HepG2 (cell line): ENCODE measurements at regions not wholly inside any gene's neighbourhood (a gene's known extent, or its start where the extent isn't known, plus 50 kb on each side); places are given as distances from the start of the nearest gene placed in this dataset.

Experiments
- ATAC-seq: fragments of 200-7000 bp; cut with Tn5 transposase; 3 replicates; pipeline ENCODE4 v1.9.1; 2020; ENCODE audit warnings: mild to moderate bottlenecking, moderate library complexity
- BruUV-seq: library from RNA; stranded (reverse); fragments of 400-500 nt; replicated peaks from 2 replicates; lab custom pipeline; 2021; lab: Mats Ljungman, UMichigan
- CTCF ChIA-PET: fragments of 300-600 bp; formaldehyde crosslinking; extraction: SDS; loops from one replicate; lab custom pipeline; 2021; ENCODE audit warnings: low total read pairs, inconsistent platforms, low intra/inter-chr PET ratio; lab: Yijun Ruan, JAX
- POLR2A ChIA-PET: fragments of 350-600 bp; sonication (Branson Sonifier 250); formaldehyde crosslinking; loops from one replicate; lab custom pipeline; 2020; ENCODE audit warnings: antibody characterized with exemption, inconsistent platforms; lab: Yijun Ruan, JAX
- DNase-seq: peaks from one replicate; pipeline ENCODE4 v3.0.0-alpha.2; 2015; ENCODE audit warnings: low spot score
- FAIRE-seq: peaks from 3 replicates; lab custom pipeline; 2011; peaks lifted over from hg19 to GRCh38; lab: Jason Lieb, UNC
- H2AFZ ChIP-seq: one replicate; pipeline ENCODE4 v1.6.1; 2011; ENCODE audit warnings: low read length, inconsistent platforms
- H3K27ac ChIP-seq: fragments of 300-600 bp; 3 replicates; pipeline ENCODE4 v1.8.0; 2011; ENCODE audit warnings: mixed run types, mild to moderate bottlenecking, mixed read lengths, low read length, inconsistent platforms; ENCODE audit not compliant: insufficient read depth; ENCODE audit errors: extremely low read length
- H3K27me3 ChIP-seq, 2 experiments: fragments of 200-600 bp in 1 of 2; 2 replicates in 1 of 2; 3 replicates in 1 of 2; pipeline versions ENCODE4 v1.6.0 to v1.8.0; 2011; ENCODE audit warnings: low read length in 2 of 2, mild to moderate bottlenecking in 2 of 2, moderate library complexity in 2 of 2, inconsistent platforms in 1 of 2; ENCODE audit not compliant: insufficient read depth in 2 of 2, control insufficient read depth in 1 of 2
- H3K36me3 ChIP-seq, 2 experiments: fragments of 200-600 bp in 1 of 2; replicated peaks in 1 of 2; 2 replicates in 1 of 2; 3 replicates in 1 of 2; pipeline versions ENCODE4 v1.5.1 to v1.8.0; 2011; ENCODE audit warnings: low read length in 2 of 2, inconsistent platforms in 1 of 2; ENCODE audit not compliant: insufficient read depth in 2 of 2, control insufficient read depth in 1 of 2
- H3K4me1 ChIP-seq: 2 replicates; pipeline ENCODE4 v1.5.1; 2012; ENCODE audit warnings: low read length, inconsistent platforms; ENCODE audit not compliant: insufficient read depth
- H3K4me2 ChIP-seq: 2 replicates; pipeline ENCODE4 v1.6.0; 2011; ENCODE audit warnings: low read depth, low read length, inconsistent platforms
- H3K4me3 ChIP-seq, 3 experiments: fragments of 200-600 bp in 1 of 3; sonication (generic), shearing (Covaris generic) in 1 of 3; replicated peaks in 1 of 3; 2 replicates each; pipeline ENCODE4 v1.5.1; 2011 to 2016; ENCODE audit warnings: low read length in 3 of 3, inconsistent platforms in 2 of 3, low read depth in 2 of 3, mild to moderate bottlenecking in 2 of 3, control low read depth in 1 of 3, mixed read lengths in 1 of 3; ENCODE audit not compliant: insufficient read depth in 1 of 3
- H3K79me2 ChIP-seq: one replicate; pipeline ENCODE4 v1.6.1; 2011; ENCODE audit warnings: low read length, inconsistent platforms; ENCODE audit not compliant: insufficient read depth
- H3K9ac ChIP-seq: 2 replicates; pipeline ENCODE4 v1.6.0; 2011; ENCODE audit warnings: mild to moderate bottlenecking, low read depth, low read length, inconsistent platforms; ENCODE audit not compliant: insufficient read depth
- H3K9me3 ChIP-seq: 2 replicates; pipeline ENCODE4 v1.5.1; 2012; ENCODE audit warnings: mild to moderate bottlenecking, low read length
- H4K20me1 ChIP-seq: 2 replicates; pipeline ENCODE4 v1.6.0; 2011; ENCODE audit warnings: inconsistent platforms, mild to moderate bottlenecking, low read length, moderate library complexity; ENCODE audit not compliant: insufficient read depth
- ELF4 ChIP-seq: sonication (generic); formaldehyde crosslinking; IDR thresholded peaks from 2 replicates; pipeline ENCODE4 v1.5.0; 2020; ENCODE audit warnings: missing genetic modification reagents, mild to moderate bottlenecking, moderate library complexity, borderline replicate concordance
- EP300 ChIP-seq, 3 experiments: sonication (generic) in 1 of 3; formaldehyde crosslinking in 1 of 3; IDR thresholded peaks; 2 replicates each; pipeline versions ENCODE4 v1.5.1 to v1.6.1; 2011 to 2020; ENCODE audit warnings: low read depth in 2 of 3, low read length in 2 of 3, borderline replicate concordance in 1 of 3, improper control_type of control experiment in 1 of 3, mild to moderate bottlenecking in 1 of 3, missing genetic modification reagents in 1 of 3, moderate library complexity in 1 of 3
- NCOR1 ChIP-seq: fragments of 200-600 bp; sonication (generic); IDR thresholded peaks from 2 replicates; pipeline ENCODE4 v1.7.0; 2017; ENCODE audit warnings: antibody characterized with exemption, low read length, borderline replicate concordance
- NONO ChIP-seq, 2 experiments: fragments of 450-650 bp in 1 of 2; sonication (generic) in 1 of 2; formaldehyde crosslinking in 1 of 2; IDR thresholded peaks in 1 of 2; conservative IDR thresholded peaks in 1 of 2; 2 replicates each; pipeline versions ENCODE4 v1.6.1 to v1.8.0; 2017 to 2022; ENCODE audit warnings: mild to moderate bottlenecking in 1 of 2, missing genetic modification reagents in 1 of 2, moderate library complexity in 1 of 2
- ZNF263 ChIP-seq: sonication (generic); formaldehyde crosslinking; IDR thresholded peaks from 2 replicates; pipeline ENCODE4 v1.4.0; 2020; ENCODE audit warnings: missing genetic modification reagents
- WGBS: methylation state at CpG from one replicate; pipeline ENCODE4 v1.1.6; 2017; ENCODE audit warnings: low lambda C conversion rate; 5-methylcytosine and 5-hydroxymethylcytosine counted together
- in situ Hi-C: cut with HindIII; loops from 2 replicates; pipeline ENCODE4 v1.10.0; 2017; ENCODE audit warnings: low pct_unique_long_range_greater_than_20kb; ENCODE audit not compliant: extremely low pct_ligation_motif_present
- intact Hi-C: fragments of 100-400 bp; cut with micrococcal nuclease; formaldehyde crosslinking; loops from one replicate; pipeline ENCODE4 v1.10.0; 2022; ENCODE audit not compliant: unreplicated experiment
- TF ChIP-seq, protein P1 (sequence below): sonication (generic); formaldehyde crosslinking; IDR thresholded peaks from 2 replicates; pipeline ENCODE4 v1.4.0; 2020; ENCODE audit warnings: mild to moderate bottlenecking, missing genetic modification reagents
- TF ChIP-seq, protein P2 (sequence below): sonication (generic); formaldehyde crosslinking; IDR thresholded peaks from 2 replicates; pipeline ENCODE4 v1.5.1; 2020; ENCODE audit warnings: mild to moderate bottlenecking, missing genetic modification reagents, moderate library complexity

DNA sequence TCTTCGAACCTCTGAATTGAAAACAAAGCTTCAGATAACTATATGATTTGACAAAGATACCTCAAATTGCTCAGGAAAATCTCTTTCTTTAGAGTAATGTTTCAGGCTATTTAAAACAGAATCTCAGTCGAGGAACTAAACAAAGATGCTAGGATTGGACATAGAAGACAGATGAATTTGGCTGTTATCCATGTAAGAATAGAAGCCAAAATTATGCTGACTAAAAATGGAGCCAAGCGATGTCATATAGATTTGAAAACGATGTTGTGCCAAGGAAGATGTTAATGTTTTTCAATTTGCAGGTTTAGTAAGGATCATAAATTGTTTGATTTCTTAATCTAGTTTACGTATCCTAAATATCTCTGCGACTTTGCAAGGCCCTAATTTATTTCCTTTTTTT is 295.9 kb downstream of the FOXG1 start:
- POLR2A ChIA-PET, result no interaction called here
- Histone ChIP-seq H3K4me1 (no peaks in the 10 kb centered on the region), H3K4me2 (no peak overlapping the region), H3K36me3 (no peaks in the 10 kb centered on the region), H3K4me3 (no peak overlapping the region), H3K27ac (no peak overlapping the region), H4K20me1 (no peaks in the 10 kb centered on the region), H3K9me3 (peaks cover 58% of the 10 kb centered on the region), H3K27me3 (no peaks in the 10 kb centered on the region), H3K79me2 (no peaks in the 10 kb centered on the region), H2AFZ (no peak overlapping the region), H3K9ac (no peak overlapping the region)
- DNase-seq (no peak), FAIRE-seq (no peak), ATAC-seq (no peak)
- 5% methylated on average over 6 of the region's 6 CpGs for WGBS
- CTCF ChIA-PET, result no interaction called here
- intact Hi-C loops, result no loop called here
- in situ Hi-C loops, result no loop called here
- BruUV-seq, result no TSS peak
- TF ChIP-seq, protein P1, sequence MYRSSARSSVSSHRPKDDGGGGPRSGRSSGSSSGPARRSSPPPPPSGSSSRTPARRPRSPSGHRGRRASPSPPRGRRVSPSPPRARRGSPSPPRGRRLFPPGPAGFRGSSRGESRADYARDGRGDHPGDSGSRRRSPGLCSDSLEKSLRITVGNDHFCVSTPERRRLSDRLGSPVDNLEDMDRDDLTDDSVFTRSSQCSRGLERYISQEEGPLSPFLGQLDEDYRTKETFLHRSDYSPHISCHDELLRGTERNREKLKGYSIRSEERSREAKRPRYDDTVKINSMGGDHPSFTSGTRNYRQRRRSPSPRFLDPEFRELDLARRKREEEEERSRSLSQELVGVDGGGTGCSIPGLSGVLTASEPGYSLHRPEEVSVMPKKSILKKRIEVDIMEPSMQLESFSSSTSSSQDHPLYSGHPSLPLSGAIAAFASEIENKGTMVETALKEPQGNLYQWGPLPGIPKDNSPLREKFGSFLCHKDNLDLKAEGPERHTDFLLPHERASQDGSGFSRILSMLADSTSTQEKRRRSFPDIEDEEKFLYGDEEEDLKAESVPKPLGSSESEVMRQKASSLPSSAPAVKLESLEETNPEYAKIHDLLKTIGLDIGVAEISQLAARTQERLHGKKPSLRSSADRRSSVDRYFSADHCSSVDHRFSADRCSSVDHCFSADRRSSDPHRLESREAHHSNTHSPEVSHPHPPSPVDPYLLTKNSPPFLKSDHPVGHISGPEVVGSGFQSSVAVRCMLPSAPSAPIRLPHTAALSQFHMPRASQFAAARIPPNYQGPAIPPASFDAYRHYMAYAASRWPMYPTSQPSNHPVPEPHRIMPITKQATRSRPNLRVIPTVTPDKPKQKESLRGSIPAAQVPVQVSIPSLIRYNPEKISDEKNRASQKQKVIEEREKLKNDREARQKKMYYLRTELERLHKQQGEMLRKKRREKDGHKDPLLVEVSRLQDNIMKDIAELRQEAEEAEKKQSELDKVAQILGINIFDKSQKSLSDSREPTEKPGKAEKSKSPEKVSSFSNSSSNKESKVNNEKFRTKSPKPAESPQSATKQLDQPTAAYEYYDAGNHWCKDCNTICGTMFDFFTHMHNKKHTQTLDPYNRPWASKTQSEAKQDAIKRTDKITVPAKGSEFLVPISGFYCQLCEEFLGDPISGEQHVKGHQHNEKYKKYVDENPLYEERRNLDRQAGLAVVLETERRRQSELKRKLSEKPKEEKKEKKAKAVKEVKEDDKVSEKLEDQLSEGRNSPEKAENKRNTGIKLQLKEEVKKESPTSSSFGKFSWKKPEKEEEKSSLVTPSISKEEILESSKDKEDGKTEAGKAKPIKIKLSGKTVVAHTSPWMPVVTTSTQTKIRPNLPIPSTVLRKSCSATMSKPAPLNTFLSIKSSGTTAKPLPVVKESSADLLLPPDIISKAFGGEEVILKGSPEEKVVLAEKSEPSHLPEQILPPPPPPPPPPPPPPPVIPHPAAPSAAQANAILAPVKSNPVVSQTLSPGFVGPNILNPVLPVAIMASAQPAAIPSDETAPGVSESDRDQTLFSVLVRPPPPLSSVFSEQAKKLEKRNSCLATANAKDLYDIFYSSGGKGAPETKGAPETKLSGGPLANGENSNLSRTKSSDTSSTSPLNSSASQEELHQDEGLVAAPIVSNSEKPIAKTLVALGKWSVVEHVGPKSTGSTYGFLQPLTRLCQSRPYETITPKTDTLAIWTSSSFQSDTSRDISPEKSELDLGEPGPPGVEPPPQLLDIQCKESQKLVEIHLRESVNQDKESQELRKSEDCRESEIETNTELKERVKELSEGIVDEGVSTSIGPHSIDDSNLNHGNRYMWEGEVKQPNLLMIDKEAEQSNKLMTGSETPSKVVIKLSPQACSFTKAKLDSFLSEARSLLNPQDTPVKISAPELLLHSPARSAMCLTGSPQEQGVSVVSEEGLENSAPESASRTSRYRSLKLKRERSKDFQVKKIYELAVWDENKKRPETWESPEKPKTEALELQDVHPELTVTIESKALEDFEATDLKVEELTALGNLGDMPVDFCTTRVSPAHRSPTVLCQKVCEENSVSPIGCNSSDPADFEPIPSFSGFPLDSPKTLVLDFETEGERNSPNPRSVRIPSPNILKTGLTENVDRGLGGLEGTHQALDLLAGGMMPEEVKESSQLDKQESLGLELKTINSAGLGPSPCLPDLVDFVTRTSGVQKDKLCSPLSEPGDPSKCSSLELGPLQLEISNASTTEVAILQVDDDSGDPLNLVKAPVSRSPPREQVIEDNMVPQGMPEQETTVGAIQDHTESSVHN (CRISPR knock-in tag), result no peak
- TF ChIP-seq ZNF263, result no peak
- TF ChIP-seq EP300 (IDR thresholded peaks at IDR 0.05; ENCODE audit: low read depth in 2 of 2, low read length in 2 of 2), result no peak
- TF ChIP-seq EP300 (CRISPR knock-in tag; IDR thresholded peaks at IDR 0.05; ENCODE audit: borderline replicate concordance), result no peak
- TF ChIP-seq, protein P2, sequence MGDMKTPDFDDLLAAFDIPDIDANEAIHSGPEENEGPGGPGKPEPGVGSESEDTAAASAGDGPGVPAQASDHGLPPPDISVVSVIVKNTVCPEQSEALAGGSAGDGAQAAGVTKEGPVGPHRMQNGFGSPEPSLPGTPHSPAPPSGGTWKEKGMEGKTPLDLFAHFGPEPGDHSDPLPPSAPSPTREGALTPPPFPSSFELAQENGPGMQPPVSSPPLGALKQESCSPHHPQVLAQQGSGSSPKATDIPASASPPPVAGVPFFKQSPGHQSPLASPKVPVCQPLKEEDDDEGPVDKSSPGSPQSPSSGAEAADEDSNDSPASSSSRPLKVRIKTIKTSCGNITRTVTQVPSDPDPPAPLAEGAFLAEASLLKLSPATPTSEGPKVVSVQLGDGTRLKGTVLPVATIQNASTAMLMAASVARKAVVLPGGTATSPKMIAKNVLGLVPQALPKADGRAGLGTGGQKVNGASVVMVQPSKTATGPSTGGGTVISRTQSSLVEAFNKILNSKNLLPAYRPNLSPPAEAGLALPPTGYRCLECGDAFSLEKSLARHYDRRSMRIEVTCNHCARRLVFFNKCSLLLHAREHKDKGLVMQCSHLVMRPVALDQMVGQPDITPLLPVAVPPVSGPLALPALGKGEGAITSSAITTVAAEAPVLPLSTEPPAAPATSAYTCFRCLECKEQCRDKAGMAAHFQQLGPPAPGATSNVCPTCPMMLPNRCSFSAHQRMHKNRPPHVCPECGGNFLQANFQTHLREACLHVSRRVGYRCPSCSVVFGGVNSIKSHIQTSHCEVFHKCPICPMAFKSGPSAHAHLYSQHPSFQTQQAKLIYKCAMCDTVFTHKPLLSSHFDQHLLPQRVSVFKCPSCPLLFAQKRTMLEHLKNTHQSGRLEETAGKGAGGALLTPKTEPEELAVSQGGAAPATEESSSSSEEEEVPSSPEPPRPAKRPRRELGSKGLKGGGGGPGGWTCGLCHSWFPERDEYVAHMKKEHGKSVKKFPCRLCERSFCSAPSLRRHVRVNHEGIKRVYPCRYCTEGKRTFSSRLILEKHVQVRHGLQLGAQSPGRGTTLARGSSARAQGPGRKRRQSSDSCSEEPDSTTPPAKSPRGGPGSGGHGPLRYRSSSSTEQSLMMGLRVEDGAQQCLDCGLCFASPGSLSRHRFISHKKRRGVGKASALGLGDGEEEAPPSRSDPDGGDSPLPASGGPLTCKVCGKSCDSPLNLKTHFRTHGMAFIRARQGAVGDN (CRISPR knock-in tag), result no peak
- TF ChIP-seq NONO (IDR thresholded peaks at IDR 0.05), result no peak
- no peak for TF ChIP-seq NONO (CRISPR knock-in tag; conservative IDR thresholded peaks at IDR 0.05)
- no peak for TF ChIP-seq ELF4 (CRISPR knock-in tag)
- no peak for TF ChIP-seq NCOR1
